HepG2 (cell line): ENCODE measurements at regions not wholly inside any gene's neighbourhood (a gene's known extent, or its start where the extent isn't known, plus 50 kb on each side); places are given as distances from the start of the nearest gene placed in this dataset.

Source experiments
- ATAC-seq: fragments of 200-7000 bp; cut with Tn5 transposase; 3 replicates; pipeline ENCODE4 v1.9.1; 2020; ENCODE audit warnings: mild to moderate bottlenecking, moderate library complexity
- BruUV-seq: library from RNA; stranded (reverse); fragments of 400-500 nt; replicated peaks from 2 replicates; lab custom pipeline; 2021; lab: Mats Ljungman, UMichigan
- CTCF ChIA-PET: fragments of 300-600 bp; formaldehyde crosslinking; extraction: SDS; loops from one replicate; lab custom pipeline; 2021; ENCODE audit warnings: low total read pairs, inconsistent platforms, low intra/inter-chr PET ratio; lab: Yijun Ruan, JAX
- POLR2A ChIA-PET: fragments of 350-600 bp; sonication (Branson Sonifier 250); formaldehyde crosslinking; loops from one replicate; lab custom pipeline; 2020; ENCODE audit warnings: antibody characterized with exemption, inconsistent platforms; lab: Yijun Ruan, JAX
- DNase-seq: peaks from one replicate; pipeline ENCODE4 v3.0.0-alpha.2; 2015; ENCODE audit warnings: low spot score
- FAIRE-seq: peaks from 3 replicates; lab custom pipeline; 2011; peaks lifted over from hg19 to GRCh38; lab: Jason Lieb, UNC
- H2AFZ ChIP-seq: one replicate; pipeline ENCODE4 v1.6.1; 2011; ENCODE audit warnings: low read length, inconsistent platforms
- H3K27ac ChIP-seq: fragments of 300-600 bp; 3 replicates; pipeline ENCODE4 v1.8.0; 2011; ENCODE audit warnings: mixed run types, mild to moderate bottlenecking, mixed read lengths, low read length, inconsistent platforms; ENCODE audit not compliant: insufficient read depth; ENCODE audit errors: extremely low read length
- H3K27me3 ChIP-seq, 2 experiments: fragments of 200-600 bp in 1 of 2; 2 replicates in 1 of 2; 3 replicates in 1 of 2; pipeline versions ENCODE4 v1.6.0 to v1.8.0; 2011; ENCODE audit warnings: low read length in 2 of 2, mild to moderate bottlenecking in 2 of 2, moderate library complexity in 2 of 2, inconsistent platforms in 1 of 2; ENCODE audit not compliant: insufficient read depth in 2 of 2, control insufficient read depth in 1 of 2
- H3K36me3 ChIP-seq, 2 experiments: fragments of 200-600 bp in 1 of 2; replicated peaks in 1 of 2; 2 replicates in 1 of 2; 3 replicates in 1 of 2; pipeline versions ENCODE4 v1.5.1 to v1.8.0; 2011; ENCODE audit warnings: low read length in 2 of 2, inconsistent platforms in 1 of 2; ENCODE audit not compliant: insufficient read depth in 2 of 2, control insufficient read depth in 1 of 2
- H3K4me1 ChIP-seq: 2 replicates; pipeline ENCODE4 v1.5.1; 2012; ENCODE audit warnings: low read length, inconsistent platforms; ENCODE audit not compliant: insufficient read depth
- H3K4me2 ChIP-seq: 2 replicates; pipeline ENCODE4 v1.6.0; 2011; ENCODE audit warnings: low read depth, low read length, inconsistent platforms
- H3K4me3 ChIP-seq, 3 experiments: fragments of 200-600 bp in 1 of 3; sonication (generic), shearing (Covaris generic) in 1 of 3; replicated peaks in 1 of 3; 2 replicates each; pipeline ENCODE4 v1.5.1; 2011 to 2016; ENCODE audit warnings: low read length in 3 of 3, inconsistent platforms in 2 of 3, low read depth in 2 of 3, mild to moderate bottlenecking in 2 of 3, control low read depth in 1 of 3, mixed read lengths in 1 of 3; ENCODE audit not compliant: insufficient read depth in 1 of 3
- H3K79me2 ChIP-seq: one replicate; pipeline ENCODE4 v1.6.1; 2011; ENCODE audit warnings: low read length, inconsistent platforms; ENCODE audit not compliant: insufficient read depth
- H3K9ac ChIP-seq: 2 replicates; pipeline ENCODE4 v1.6.0; 2011; ENCODE audit warnings: mild to moderate bottlenecking, low read depth, low read length, inconsistent platforms; ENCODE audit not compliant: insufficient read depth
- H3K9me3 ChIP-seq: 2 replicates; pipeline ENCODE4 v1.5.1; 2012; ENCODE audit warnings: mild to moderate bottlenecking, low read length
- H4K20me1 ChIP-seq: 2 replicates; pipeline ENCODE4 v1.6.0; 2011; ENCODE audit warnings: inconsistent platforms, mild to moderate bottlenecking, low read length, moderate library complexity; ENCODE audit not compliant: insufficient read depth
- DMTF1 ChIP-seq: sonication (generic); formaldehyde crosslinking; IDR thresholded peaks from 2 replicates; pipeline ENCODE4 v1.4.0; 2020; ENCODE audit warnings: mild to moderate bottlenecking, missing genetic modification reagents
- KDM5A ChIP-seq: fragments of 200-600 bp; sonication (generic); IDR thresholded peaks from 2 replicates; pipeline ENCODE4 v1.7.0; 2018; ENCODE audit warnings: antibody characterized with exemption, mild to moderate bottlenecking, low read length, borderline replicate concordance
- KLF13 ChIP-seq: sonication (generic); formaldehyde crosslinking; IDR thresholded peaks from 2 replicates; pipeline ENCODE4 v1.4.0; 2020; ENCODE audit warnings: mild to moderate bottlenecking, missing genetic modification reagents
- SETDB1 ChIP-seq: sonication (generic); formaldehyde crosslinking; IDR thresholded peaks from 2 replicates; pipeline ENCODE4 v1.5.1; 2020; ENCODE audit warnings: missing genetic modification reagents, mild to moderate bottlenecking, borderline replicate concordance
- SRF ChIP-seq: IDR thresholded peaks from 2 replicates; pipeline ENCODE4 v1.6.1; 2011; ENCODE audit warnings: mild to moderate bottlenecking, low read depth, low read length, moderate library complexity
- ZNF124 ChIP-seq: sonication (generic); formaldehyde crosslinking; IDR thresholded peaks from 2 replicates; pipeline ENCODE4 v1.4.0; 2020; ENCODE audit warnings: missing genetic modification reagents
- ZSCAN25 ChIP-seq: sonication (generic); formaldehyde crosslinking; IDR thresholded peaks from 2 replicates; pipeline ENCODE4 v1.8.0; 2022; ENCODE audit warnings: mild to moderate bottlenecking, missing genetic modification reagents
- WGBS: methylation state at CpG from one replicate; pipeline ENCODE4 v1.1.6; 2017; ENCODE audit warnings: low lambda C conversion rate; 5-methylcytosine and 5-hydroxymethylcytosine counted together
- in situ Hi-C: cut with HindIII; loops from 2 replicates; pipeline ENCODE4 v1.10.0; 2017; ENCODE audit warnings: low pct_unique_long_range_greater_than_20kb; ENCODE audit not compliant: extremely low pct_ligation_motif_present
- intact Hi-C: fragments of 100-400 bp; cut with micrococcal nuclease; formaldehyde crosslinking; loops from one replicate; pipeline ENCODE4 v1.10.0; 2022; ENCODE audit not compliant: unreplicated experiment
- TF ChIP-seq, protein P1 (sequence below): sonication (generic); formaldehyde crosslinking; IDR thresholded peaks from 2 replicates; pipeline ENCODE4 v1.8.1; 2022; ENCODE audit warnings: low read depth, mild to moderate bottlenecking, missing genetic modification reagents
- TF ChIP-seq, protein P2 (sequence below): IDR thresholded peaks from 2 replicates; pipeline ENCODE4 v1.6.1; 2016; ENCODE audit warnings: low read depth, missing genetic modification reagents, missing compliant biosample characterization
- TF ChIP-seq, protein P3 (sequence below): IDR thresholded peaks from 2 replicates; pipeline ENCODE4 v1.6.1; 2012; ENCODE audit warnings: low read depth, low read length, improper control_type of control experiment

- no peaks in the 10 kb centered on the region for H3K27me3 ChIP-seq
- no peak overlapping the region for H3K9ac ChIP-seq
- no peak overlapping the region for H3K4me3 ChIP-seq
- TF ChIP-seq, protein P1, sequence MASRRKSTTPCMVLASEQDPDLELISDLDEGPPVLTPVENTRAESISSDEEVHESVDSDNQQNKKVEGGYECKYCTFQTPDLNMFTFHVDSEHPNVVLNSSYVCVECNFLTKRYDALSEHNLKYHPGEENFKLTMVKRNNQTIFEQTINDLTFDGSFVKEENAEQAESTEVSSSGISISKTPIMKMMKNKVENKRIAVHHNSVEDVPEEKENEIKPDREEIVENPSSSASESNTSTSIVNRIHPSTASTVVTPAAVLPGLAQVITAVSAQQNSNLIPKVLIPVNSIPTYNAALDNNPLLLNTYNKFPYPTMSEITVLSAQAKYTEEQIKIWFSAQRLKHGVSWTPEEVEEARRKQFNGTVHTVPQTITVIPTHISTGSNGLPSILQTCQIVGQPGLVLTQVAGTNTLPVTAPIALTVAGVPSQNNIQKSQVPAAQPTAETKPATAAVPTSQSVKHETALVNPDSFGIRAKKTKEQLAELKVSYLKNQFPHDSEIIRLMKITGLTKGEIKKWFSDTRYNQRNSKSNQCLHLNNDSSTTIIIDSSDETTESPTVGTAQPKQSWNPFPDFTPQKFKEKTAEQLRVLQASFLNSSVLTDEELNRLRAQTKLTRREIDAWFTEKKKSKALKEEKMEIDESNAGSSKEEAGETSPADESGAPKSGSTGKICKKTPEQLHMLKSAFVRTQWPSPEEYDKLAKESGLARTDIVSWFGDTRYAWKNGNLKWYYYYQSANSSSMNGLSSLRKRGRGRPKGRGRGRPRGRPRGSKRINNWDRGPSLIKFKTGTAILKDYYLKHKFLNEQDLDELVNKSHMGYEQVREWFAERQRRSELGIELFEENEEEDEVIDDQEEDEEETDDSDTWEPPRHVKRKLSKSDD (CRISPR knock-in tag): no peak
- TF ChIP-seq ZNF124 (CRISPR knock-in tag) (no peak), ZSCAN25 (no peak), KDM5A (no peak), SRF (no peak), KLF13 (CRISPR knock-in tag) (no peak), SETDB1 (CRISPR knock-in tag) (no peak), DMTF1 (CRISPR knock-in tag) (no peak)
- TF ChIP-seq, protein P2, sequence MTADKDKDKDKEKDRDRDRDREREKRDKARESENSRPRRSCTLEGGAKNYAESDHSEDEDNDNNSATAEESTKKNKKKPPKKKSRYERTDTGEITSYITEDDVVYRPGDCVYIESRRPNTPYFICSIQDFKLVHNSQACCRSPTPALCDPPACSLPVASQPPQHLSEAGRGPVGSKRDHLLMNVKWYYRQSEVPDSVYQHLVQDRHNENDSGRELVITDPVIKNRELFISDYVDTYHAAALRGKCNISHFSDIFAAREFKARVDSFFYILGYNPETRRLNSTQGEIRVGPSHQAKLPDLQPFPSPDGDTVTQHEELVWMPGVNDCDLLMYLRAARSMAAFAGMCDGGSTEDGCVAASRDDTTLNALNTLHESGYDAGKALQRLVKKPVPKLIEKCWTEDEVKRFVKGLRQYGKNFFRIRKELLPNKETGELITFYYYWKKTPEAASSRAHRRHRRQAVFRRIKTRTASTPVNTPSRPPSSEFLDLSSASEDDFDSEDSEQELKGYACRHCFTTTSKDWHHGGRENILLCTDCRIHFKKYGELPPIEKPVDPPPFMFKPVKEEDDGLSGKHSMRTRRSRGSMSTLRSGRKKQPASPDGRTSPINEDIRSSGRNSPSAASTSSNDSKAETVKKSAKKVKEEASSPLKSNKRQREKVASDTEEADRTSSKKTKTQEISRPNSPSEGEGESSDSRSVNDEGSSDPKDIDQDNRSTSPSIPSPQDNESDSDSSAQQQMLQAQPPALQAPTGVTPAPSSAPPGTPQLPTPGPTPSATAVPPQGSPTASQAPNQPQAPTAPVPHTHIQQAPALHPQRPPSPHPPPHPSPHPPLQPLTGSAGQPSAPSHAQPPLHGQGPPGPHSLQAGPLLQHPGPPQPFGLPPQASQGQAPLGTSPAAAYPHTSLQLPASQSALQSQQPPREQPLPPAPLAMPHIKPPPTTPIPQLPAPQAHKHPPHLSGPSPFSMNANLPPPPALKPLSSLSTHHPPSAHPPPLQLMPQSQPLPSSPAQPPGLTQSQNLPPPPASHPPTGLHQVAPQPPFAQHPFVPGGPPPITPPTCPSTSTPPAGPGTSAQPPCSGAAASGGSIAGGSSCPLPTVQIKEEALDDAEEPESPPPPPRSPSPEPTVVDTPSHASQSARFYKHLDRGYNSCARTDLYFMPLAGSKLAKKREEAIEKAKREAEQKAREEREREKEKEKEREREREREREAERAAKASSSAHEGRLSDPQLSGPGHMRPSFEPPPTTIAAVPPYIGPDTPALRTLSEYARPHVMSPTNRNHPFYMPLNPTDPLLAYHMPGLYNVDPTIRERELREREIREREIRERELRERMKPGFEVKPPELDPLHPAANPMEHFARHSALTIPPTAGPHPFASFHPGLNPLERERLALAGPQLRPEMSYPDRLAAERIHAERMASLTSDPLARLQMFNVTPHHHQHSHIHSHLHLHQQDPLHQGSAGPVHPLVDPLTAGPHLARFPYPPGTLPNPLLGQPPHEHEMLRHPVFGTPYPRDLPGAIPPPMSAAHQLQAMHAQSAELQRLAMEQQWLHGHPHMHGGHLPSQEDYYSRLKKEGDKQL (CRISPR knock-in tag): no peak
- TF ChIP-seq, protein P3, sequence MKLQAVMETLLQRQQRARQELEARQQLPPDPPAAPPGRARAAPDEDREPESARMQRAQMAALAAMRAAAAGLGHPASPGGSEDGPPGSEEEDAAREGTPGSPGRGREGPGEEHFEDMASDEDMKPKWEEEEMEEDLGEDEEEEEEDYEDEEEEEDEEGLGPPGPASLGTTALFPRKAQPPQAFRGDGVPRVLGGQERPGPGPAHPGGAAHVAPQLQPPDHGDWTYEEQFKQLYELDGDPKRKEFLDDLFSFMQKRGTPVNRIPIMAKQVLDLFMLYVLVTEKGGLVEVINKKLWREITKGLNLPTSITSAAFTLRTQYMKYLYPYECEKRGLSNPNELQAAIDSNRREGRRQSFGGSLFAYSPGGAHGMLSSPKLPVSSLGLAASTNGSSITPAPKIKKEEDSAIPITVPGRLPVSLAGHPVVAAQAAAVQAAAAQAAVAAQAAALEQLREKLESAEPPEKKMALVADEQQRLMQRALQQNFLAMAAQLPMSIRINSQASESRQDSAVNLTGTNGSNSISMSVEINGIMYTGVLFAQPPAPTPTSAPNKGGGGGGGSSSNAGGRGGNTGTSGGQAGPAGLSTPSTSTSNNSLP: no peak
- TF ChIP-seq, all 625 proteins: peak for 0
- no peak overlapping the region for H3K4me2 ChIP-seq
- H3K27ac ChIP-seq: no peak overlapping the region
- no peaks in the 10 kb centered on the region for H3K36me3 ChIP-seq
- no peaks in the 10 kb centered on the region for H3K79me2 ChIP-seq
- ATAC-seq (no peak), DNase-seq (no peak), FAIRE-seq (no peak)
- POLR2A ChIA-PET: no interaction called here
- H3K9me3 ChIP-seq: no peaks in the 10 kb centered on the region
- 4% methylated on average over 1 of the region's 1 CpG for WGBS
- no peak overlapping the region for H2AFZ ChIP-seq
- in situ Hi-C loops (no loop called here), intact Hi-C loops (no loop called here)
- CTCF ChIA-PET: no interaction called here
- H4K20me1 ChIP-seq: no peaks in the 10 kb centered on the region
- BruUV-seq: no TSS peak
- no peaks in the 10 kb centered on the region for H3K4me1 ChIP-seq
These were observed 303.6 kb upstream of the NUDT12 start for GRCh38 chr5:103866169-103866568.
